GM23248 (cell line): ENCODE measurements at regions not wholly inside any gene's neighbourhood (a gene's known extent, or its start where the extent isn't known, plus 50 kb on each side); places are given as distances from the start of the nearest gene placed in this dataset.

Experiments
- EZH2 ChIP-seq: fragments of 200-600 bp; sonication (generic); IDR thresholded peaks from 2 replicates; pipeline ENCODE4 v1.6.1; 2018; ENCODE audit warnings: antibody characterized with exemption, mild to moderate bottlenecking; ENCODE audit not compliant: insufficient read depth, poor library complexity, severe bottlenecking
- EZH2phosphoT487 ChIP-seq: fragments of 200-600 bp; sonication (generic); IDR thresholded peaks from 2 replicates; pipeline ENCODE4 v1.6.1; 2018; ENCODE audit warnings: antibody characterized with exemption, moderate library complexity, mild to moderate bottlenecking, low read depth; ENCODE audit not compliant: insufficient read depth

- TF ChIP-seq EZH2phosphoT487 (no peak), EZH2 (no peak)
Observed at GRCh38 chr5:74459984-74460383, 180.5 kb downstream of the ENC1 start.
